ENCODE measurements at regions not wholly inside any gene's neighbourhood (a gene's known extent, or its start where the extent isn't known, plus 50 kb on each side); places are given as distances from the start of the nearest gene placed in this dataset.

- no peak for TF ChIP-seq CTCF (IDR thresholded peaks at IDR 0.05)
- no peak for TF ChIP-seq POLR2A (IDR thresholded peaks at IDR 0.05)
Observed at GRCh38 chr11:92401520-92401919, 176.9 kb downstream of the FAT3 start.
